GM03348 (cell line): ENCODE measurements at regions not wholly inside any gene's neighbourhood (a gene's known extent, or its start where the extent isn't known, plus 50 kb on each side); places are given as distances from the start of the nearest gene placed in this dataset.
"Not testable (repeated sequence)": the region's sequence is repeated elsewhere in the genome, so short reads cannot be mapped to it uniquely, and the experiment has no call there.

ENCODE experiments used
- DNase-seq: peaks from one replicate; pipeline ENCODE4 v3.0.0; 2012; ENCODE audit warnings: low spot score

GRCh38 chr5:169531631-169532030 is 51.9 kb upstream of the SPDL1 start:
- no peak for DNase-seq

GRCh38 chr5:169527863-169528262 is 55.7 kb upstream of the SPDL1 start:
- peak; percentile 52 for DNase-seq

- DNase-seq: no peak
Measured at GRCh38 chr5:169527066-169527465, 56.5 kb upstream of the SPDL1 start.

- no peak for DNase-seq
Measured at GRCh38 chr5:169522851-169523250, 60.7 kb upstream of the SPDL1 start.

GRCh38 chr5:169521366-169521983 is 62.1 kb upstream of the SPDL1 start:
- no peak for DNase-seq

GRCh38 chr5:169519358-169519757 is 64.2 kb upstream of the SPDL1 start:
- DNase-seq: no peak

GRCh38 chr5:169518779-169519178 is 64.8 kb upstream of the SPDL1 start:
- not testable (repeated sequence) for DNase-seq

GRCh38 chr5:169512385-169512784 is 71.2 kb upstream of the SPDL1 start:
- DNase-seq: no peak

- no peak for DNase-seq
Measured at GRCh38 chr5:169511708-169512107, 71.9 kb upstream of the SPDL1 start.

- no peak for DNase-seq
Measured at GRCh38 chr5:169507051-169507450, 76.5 kb upstream of the SPDL1 start.

GRCh38 chr5:169503886-169504285 is 79.7 kb upstream of the SPDL1 start:
- no peak for DNase-seq

- DNase-seq: no peak
Measured at GRCh38 chr5:169499990-169500505, 83.5 kb upstream of the SPDL1 start.

- DNase-seq: no peak
Measured at GRCh38 chr5:169496878-169497277, 86.7 kb upstream of the SPDL1 start.

GRCh38 chr5:169494941-169495548 is 88.5 kb upstream of the SPDL1 start:
- peak; percentile 37 for DNase-seq

- peak; percentile 21 for DNase-seq
Measured at GRCh38 chr5:169494383-169494935, 89.1 kb upstream of the SPDL1 start.

- no peak for DNase-seq
Measured at GRCh38 chr5:169474226-169474625, 109.3 kb upstream of the SPDL1 start.

GRCh38 chr5:169472544-169472943 is 111.0 kb upstream of the SPDL1 start:
- DNase-seq: no peak

GRCh38 chr5:169471021-169471420 is 112.6 kb upstream of the SPDL1 start:
- DNase-seq: no peak

- no peak for DNase-seq
Measured at GRCh38 chr5:169467041-169467771, 116.4 kb upstream of the SPDL1 start.

- no peak for DNase-seq
Measured at GRCh38 chr5:169460896-169461295, 122.7 kb upstream of the SPDL1 start.

GRCh38 chr5:169460123-169460522 is 123.5 kb upstream of the SPDL1 start:
- no peak for DNase-seq

- DNase-seq: no peak
Measured at GRCh38 chr5:169458221-169458620, 125.4 kb upstream of the SPDL1 start.

GRCh38 chr5:169450464-169450863 is 133.1 kb upstream of the SPDL1 start:
- DNase-seq: peak; percentile 53
